BE2C (cell line): ENCODE measurements at regions not wholly inside any gene's neighbourhood (a gene's known extent, or its start where the extent isn't known, plus 50 kb on each side); places are given as distances from the start of the nearest gene placed in this dataset.

ENCODE experiments used
- DNase-seq: peaks from one replicate; pipeline ENCODE4 v3.0.0-alpha.2; 2020
- H3K27me3 ChIP-seq: fragments of 250-450 bp; sonication (Bioruptor Pico); 2 replicates; pipeline ENCODE4 v1.5.1; 2020; ENCODE audit warnings: mild to moderate bottlenecking
- H3K36me3 ChIP-seq: fragments of 250-450 bp; sonication (Bioruptor Pico); 2 replicates; pipeline ENCODE4 v1.5.1; 2020; ENCODE audit warnings: mild to moderate bottlenecking
- H3K4me1 ChIP-seq: fragments of 250-450 bp; sonication (Bioruptor Pico); 2 replicates; pipeline ENCODE4 v1.5.1; 2020
- H3K4me3 ChIP-seq: 2 replicates; pipeline ENCODE4 v1.5.1; 2011; ENCODE audit warnings: low read depth, low read length
- H3K9me3 ChIP-seq: fragments of 250-450 bp; sonication (Bioruptor Pico); 2 replicates; pipeline ENCODE4 v1.5.1; 2020
- TF ChIP-seq, protein P1 (sequence below): IDR thresholded peaks from 2 replicates; pipeline ENCODE4 v1.5.1; 2012; ENCODE audit warnings: mild to moderate bottlenecking, low read depth, low read length

DNA sequence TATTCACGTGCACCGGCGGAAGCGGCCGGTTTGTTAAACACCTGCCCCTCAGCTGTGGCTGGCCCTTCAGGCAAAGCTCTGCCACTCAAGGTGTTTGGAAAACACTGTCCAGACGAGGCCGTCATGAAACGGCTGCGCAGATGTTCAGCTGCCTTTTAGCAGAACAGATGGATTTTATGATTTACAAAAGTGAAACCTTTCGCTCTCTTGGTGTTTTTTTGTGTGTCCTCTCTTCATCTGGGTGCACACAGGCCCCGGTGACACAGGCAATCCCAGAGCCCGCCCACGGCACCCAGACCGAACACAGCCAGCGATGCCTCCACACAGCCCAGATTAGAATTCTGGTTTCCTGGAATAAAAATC, 397.0 kb downstream of the SMOC2 start:
- no peaks in the 10 kb centered on the region; the same call in 1 of the 2 replicates for H3K9me3 ChIP-seq
- DNase-seq, result no peak
- no peaks in the 10 kb centered on the region for H3K36me3 ChIP-seq
- H3K27me3 ChIP-seq, result no peaks in the 10 kb centered on the region
- TF ChIP-seq, protein P1, sequence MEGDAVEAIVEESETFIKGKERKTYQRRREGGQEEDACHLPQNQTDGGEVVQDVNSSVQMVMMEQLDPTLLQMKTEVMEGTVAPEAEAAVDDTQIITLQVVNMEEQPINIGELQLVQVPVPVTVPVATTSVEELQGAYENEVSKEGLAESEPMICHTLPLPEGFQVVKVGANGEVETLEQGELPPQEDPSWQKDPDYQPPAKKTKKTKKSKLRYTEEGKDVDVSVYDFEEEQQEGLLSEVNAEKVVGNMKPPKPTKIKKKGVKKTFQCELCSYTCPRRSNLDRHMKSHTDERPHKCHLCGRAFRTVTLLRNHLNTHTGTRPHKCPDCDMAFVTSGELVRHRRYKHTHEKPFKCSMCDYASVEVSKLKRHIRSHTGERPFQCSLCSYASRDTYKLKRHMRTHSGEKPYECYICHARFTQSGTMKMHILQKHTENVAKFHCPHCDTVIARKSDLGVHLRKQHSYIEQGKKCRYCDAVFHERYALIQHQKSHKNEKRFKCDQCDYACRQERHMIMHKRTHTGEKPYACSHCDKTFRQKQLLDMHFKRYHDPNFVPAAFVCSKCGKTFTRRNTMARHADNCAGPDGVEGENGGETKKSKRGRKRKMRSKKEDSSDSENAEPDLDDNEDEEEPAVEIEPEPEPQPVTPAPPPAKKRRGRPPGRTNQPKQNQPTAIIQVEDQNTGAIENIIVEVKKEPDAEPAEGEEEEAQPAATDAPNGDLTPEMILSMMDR, result no peak
- H3K4me1 ChIP-seq, result no peaks in the 10 kb centered on the region
- H3K4me3 ChIP-seq, result no peak overlapping the region

GRCh38 chr6:168837254-168838036, 396.5 kb downstream of the SMOC2 start:
- no peak overlapping the region for H3K4me3 ChIP-seq
- H3K9me3 ChIP-seq, result no peaks in the 10 kb centered on the region; the same call in 1 of the 2 replicates
- no peaks in the 10 kb centered on the region for H3K27me3 ChIP-seq
- TF ChIP-seq, protein P1, result no peak
- H3K36me3 ChIP-seq, result no peaks in the 10 kb centered on the region
- H3K4me1 ChIP-seq, result no peaks in the 10 kb centered on the region
- DNase-seq, result no peak

DNA sequence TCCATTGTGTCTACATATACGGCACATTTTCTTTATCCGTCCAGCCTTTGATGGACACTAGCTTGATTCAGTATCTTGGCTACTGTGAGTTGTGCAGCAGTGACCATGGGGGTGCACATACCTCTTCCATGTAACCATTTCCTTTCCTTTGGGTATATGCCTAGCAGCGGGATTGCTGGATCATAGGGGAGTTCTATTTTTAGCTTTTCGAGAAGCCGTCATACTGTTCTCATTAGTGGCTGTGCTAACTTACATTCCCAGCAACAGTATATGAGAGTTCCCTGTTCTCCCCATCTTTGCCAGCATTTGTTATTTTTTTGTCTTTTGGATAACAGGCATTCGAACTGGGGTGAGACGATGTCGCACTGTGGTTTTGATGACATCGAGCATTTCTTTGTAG, 395.0 kb downstream of the SMOC2 start:
- Histone ChIP-seq H3K27me3 (no peaks in the 10 kb centered on the region), H3K9me3 (no peaks in the 10 kb centered on the region; the same call in 1 of the 2 replicates), H3K4me1 (no peaks in the 10 kb centered on the region), H3K4me3 (no peak overlapping the region), H3K36me3 (no peaks in the 10 kb centered on the region)
- TF ChIP-seq, protein P1, result no peak
- DNase-seq, result no peak

- no peaks in the 10 kb centered on the region; the same call in 1 of the 2 replicates for H3K9me3 ChIP-seq
- no peaks in the 10 kb centered on the region for H3K27me3 ChIP-seq
- H3K4me1 ChIP-seq, result no peaks in the 10 kb centered on the region
- no peaks in the 10 kb centered on the region for H3K36me3 ChIP-seq
- TF ChIP-seq, protein P1, result no peak
- H3K4me3 ChIP-seq, result no peak overlapping the region
- no peak for DNase-seq
Measured at GRCh38 chr6:168834801-168835200, 393.8 kb downstream of the SMOC2 start.

- H3K4me1 ChIP-seq, result no peaks in the 10 kb centered on the region
- no peaks in the 10 kb centered on the region for H3K27me3 ChIP-seq
- TF ChIP-seq, protein P1, result no peak
- no peak overlapping the region for H3K4me3 ChIP-seq
- no peaks in the 10 kb centered on the region for H3K36me3 ChIP-seq
- no peaks in the 10 kb centered on the region; the same call in 1 of the 2 replicates for H3K9me3 ChIP-seq
- DNase-seq, result no peak
Measured at GRCh38 chr6:168834042-168834587, 393.1 kb downstream of the SMOC2 start.

- Histone ChIP-seq H3K36me3 (no peaks in the 10 kb centered on the region), H3K4me3 (no peak overlapping the region), H3K27me3 (no peaks in the 10 kb centered on the region), H3K4me1 (no peaks in the 10 kb centered on the region), H3K9me3 (no peaks in the 10 kb centered on the region; the same call in 1 of the 2 replicates)
- no peak for DNase-seq
- TF ChIP-seq, protein P1, result no peak
Measured at GRCh38 chr6:168828800-168829199, 387.8 kb downstream of the SMOC2 start.
